NT2/D1 (cell line): ENCODE measurements at regions not wholly inside any gene's neighbourhood (a gene's known extent, or its start where the extent isn't known, plus 50 kb on each side); places are given as distances from the start of the nearest gene placed in this dataset.

ENCODE experiments used
- SUZ12 ChIP-seq: IDR thresholded peaks from 2 replicates; pipeline ENCODE4 v1.6.1; 2011; ENCODE audit not compliant: insufficient read length, insufficient read depth; ENCODE audit errors: extremely low read depth
- YY1 ChIP-seq: IDR thresholded peaks from 2 replicates; pipeline ENCODE4 v1.6.1; 2011; ENCODE audit not compliant: insufficient read length, insufficient read depth
- ZNF274 ChIP-seq: IDR thresholded peaks from 2 replicates; pipeline ENCODE4 v1.6.1; 2011; ENCODE audit warnings: mild to moderate bottlenecking, low read depth, low read length

DNA sequence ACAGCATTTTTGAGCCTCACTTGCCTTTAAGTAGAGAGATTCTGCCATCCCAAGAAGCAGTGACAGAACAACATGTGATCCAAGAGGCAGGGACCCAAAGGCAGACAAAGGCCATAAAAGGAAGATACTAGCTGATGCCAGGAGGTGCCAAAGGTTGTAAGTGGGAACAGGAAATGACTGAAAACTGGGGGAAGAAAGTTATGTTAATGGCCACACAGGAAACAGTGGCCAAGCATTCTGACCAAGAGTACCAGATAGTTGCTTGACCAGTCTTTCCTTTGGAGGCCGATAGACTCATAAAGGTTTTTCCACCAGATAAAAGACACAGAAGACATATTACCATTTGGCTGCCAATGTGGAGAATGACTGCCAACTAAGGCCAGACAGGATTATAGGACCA lies 274.5 kb upstream of the PEX5L start:
- TF ChIP-seq ZNF274 (no peak), YY1 (no peak), SUZ12 (no peak)
